ENCODE measurements at regions not wholly inside any gene's neighbourhood (a gene's known extent, or its start where the extent isn't known, plus 50 kb on each side); places are given as distances from the start of the nearest gene placed in this dataset.

DNA sequence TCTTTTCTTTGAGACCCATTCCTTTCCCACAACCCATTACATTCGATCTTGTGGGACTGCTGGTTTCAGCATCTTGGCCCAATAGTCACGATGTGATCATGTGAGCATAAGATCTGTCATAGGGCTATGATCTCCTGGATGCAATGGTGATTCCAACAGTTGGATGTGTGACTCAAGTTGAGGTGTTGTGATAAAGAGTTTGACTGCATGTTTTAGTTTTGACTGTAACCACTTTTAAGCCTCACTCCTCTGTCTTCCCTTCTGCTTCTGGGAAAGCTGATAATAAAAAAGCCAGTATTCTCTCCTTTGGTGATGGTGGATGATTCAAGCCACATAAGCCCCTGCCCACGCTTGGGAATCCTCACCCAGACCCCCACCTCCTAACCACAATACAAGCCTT, 117.0 kb upstream of the ASCC3 start:
- intact Hi-C loops (cut with DNase I): no loop called here
- TF ChIP-seq POLR2A (IDR thresholded peaks at IDR 0.05): no peak
- TF ChIP-seq, protein P1, sequence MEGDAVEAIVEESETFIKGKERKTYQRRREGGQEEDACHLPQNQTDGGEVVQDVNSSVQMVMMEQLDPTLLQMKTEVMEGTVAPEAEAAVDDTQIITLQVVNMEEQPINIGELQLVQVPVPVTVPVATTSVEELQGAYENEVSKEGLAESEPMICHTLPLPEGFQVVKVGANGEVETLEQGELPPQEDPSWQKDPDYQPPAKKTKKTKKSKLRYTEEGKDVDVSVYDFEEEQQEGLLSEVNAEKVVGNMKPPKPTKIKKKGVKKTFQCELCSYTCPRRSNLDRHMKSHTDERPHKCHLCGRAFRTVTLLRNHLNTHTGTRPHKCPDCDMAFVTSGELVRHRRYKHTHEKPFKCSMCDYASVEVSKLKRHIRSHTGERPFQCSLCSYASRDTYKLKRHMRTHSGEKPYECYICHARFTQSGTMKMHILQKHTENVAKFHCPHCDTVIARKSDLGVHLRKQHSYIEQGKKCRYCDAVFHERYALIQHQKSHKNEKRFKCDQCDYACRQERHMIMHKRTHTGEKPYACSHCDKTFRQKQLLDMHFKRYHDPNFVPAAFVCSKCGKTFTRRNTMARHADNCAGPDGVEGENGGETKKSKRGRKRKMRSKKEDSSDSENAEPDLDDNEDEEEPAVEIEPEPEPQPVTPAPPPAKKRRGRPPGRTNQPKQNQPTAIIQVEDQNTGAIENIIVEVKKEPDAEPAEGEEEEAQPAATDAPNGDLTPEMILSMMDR (IDR thresholded peaks at IDR 0.05): no peak
- Histone ChIP-seq H3K27ac (no peak overlapping the region), H3K4me3 (replicated peaks in 1 of 3) (no peak overlapping the region), H3K9me3 (no peaks in the 10 kb centered on the region), H3K27me3 (no peaks in the 10 kb centered on the region), H3K4me1 (no peaks in the 10 kb centered on the region), H3K36me3 (no peaks in the 10 kb centered on the region)
- WGBS, 2 donors: 77 to 88% methylated on average over 3 of the region's 3 CpGs
- DNase-seq: no peak

DNA sequence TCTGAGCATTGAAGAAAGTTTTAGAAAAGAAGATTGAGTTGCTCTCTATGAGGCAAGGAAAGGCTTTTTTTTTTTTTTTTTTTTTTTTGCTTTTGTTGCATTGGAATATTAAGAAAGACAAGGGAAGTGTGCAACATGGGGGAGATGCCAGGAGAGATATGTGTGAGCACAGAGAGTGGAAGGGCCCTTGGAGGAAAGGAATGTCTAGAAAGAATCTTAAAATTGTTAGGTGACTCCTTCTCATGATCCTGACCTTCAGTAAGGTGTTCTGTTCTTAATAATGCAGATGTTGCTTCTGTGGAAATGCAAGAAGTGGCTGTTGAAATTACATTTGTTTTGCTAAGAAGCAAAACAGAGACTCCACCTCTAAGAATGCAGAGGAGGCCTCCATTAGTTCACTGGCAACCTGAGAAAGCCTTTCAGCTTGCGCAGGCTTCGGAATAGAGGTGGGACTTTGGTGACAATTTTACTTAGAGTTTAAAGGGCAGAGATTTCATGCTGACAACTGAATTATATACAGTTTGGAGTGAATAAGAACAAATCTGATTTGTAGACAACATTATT, 118.0 kb upstream of the ASCC3 start:
- no peak overlapping the region for H3K27ac ChIP-seq
- intact Hi-C loops (cut with DNase I): no loop called here
- no peaks in the 10 kb centered on the region for H3K9me3 ChIP-seq
- no peaks in the 10 kb centered on the region for H3K27me3 ChIP-seq
- no peaks in the 10 kb centered on the region for H3K4me1 ChIP-seq
- 34 to 38% methylated on average over 2 of the region's 2 CpGs for WGBS, 2 donors
- DNase-seq: no peak
- TF ChIP-seq, protein P1 (IDR thresholded peaks at IDR 0.05): no peak
- no peak for TF ChIP-seq POLR2A (IDR thresholded peaks at IDR 0.05)
- no peak overlapping the region for H3K4me3 ChIP-seq (replicated peaks in 1 of 3)
- no peaks in the 10 kb centered on the region for H3K36me3 ChIP-seq

DNA sequence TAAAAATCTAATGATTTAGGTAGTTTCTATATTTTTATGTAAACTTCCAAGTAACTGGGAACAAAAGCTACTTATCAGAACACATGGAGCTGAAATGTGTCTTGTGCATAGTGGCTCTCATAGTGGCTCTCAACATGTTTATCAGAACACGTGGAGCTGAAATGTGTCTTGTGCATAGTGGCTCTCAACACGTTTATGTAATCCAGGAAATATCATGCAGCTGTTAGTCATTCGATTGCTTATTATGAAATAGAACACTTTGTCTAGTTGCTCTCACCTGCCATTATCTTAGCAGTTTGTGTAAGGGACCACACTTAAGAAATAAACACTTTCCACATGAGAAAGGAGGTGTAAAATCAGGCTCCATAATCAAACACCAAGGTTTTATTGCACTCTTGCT, 119.2 kb upstream of the ASCC3 start:
- Histone ChIP-seq H3K4me3 (replicated peaks in 1 of 3) (no peak overlapping the region), H3K4me1 (no peaks in the 10 kb centered on the region), H3K9me3 (no peaks in the 10 kb centered on the region), H3K27ac (no peak overlapping the region), H3K27me3 (no peaks in the 10 kb centered on the region), H3K36me3 (no peaks in the 10 kb centered on the region)
- 63 to 70% methylated on average over 3 of the region's 3 CpGs for WGBS, 2 donors
- intact Hi-C loops (cut with DNase I): no loop called here
- no peak for DNase-seq
- TF ChIP-seq, protein P1 (IDR thresholded peaks at IDR 0.05): no peak
- no peak for TF ChIP-seq POLR2A (IDR thresholded peaks at IDR 0.05)

DNA sequence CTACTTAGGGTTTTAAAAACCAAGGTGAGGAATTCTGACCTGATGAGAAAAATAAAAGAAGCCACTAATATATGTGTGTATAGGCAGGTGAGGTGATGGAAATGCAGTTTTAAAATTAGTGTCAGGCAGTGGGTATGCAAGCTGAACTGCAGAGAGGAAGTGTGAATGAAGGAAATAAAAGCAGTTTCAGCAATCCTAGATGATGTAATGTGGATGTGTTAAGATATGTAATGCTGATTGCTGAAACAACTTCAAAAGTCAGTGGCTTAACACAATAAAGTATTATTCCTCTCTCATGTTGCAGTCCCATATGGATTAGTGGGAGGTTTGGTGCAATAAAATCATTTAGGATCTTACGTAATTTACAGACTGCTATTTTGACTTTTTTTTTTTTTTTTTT, 119.9 kb upstream of the ASCC3 start:
- Histone ChIP-seq H3K27me3 (no peaks in the 10 kb centered on the region), H3K4me3 (replicated peaks in 1 of 3) (no peak overlapping the region), H3K36me3 (no peaks in the 10 kb centered on the region), H3K27ac (no peak overlapping the region), H3K4me1 (no peaks in the 10 kb centered on the region), H3K9me3 (no peaks in the 10 kb centered on the region)
- DNase-seq: no peak
- TF ChIP-seq POLR2A (IDR thresholded peaks at IDR 0.05): no peak
- TF ChIP-seq, protein P1 (IDR thresholded peaks at IDR 0.05): no peak
- WGBS, 2 donors: 81 to 83% methylated on average over 1 of the region's 1 CpG
- intact Hi-C loops (cut with DNase I): no loop called here

DNA sequence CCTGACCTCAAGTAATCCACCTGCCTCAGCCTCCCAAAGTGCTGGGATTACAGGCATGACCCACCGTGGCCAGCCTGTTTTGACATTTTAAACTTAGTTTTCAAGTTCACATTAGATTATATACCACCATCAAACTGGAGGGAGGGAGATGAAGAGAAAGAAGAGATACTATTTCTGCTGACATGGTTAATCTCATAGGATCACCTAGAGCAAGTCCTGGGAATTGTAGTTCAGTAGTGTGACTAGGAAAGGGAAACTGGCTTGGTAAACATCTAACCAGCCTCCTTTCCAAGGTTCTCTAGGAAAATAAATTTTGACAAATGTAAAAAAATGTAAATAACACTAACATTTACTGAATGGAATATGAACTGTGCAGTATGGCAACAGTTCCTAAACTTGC, 120.5 kb upstream of the ASCC3 start:
- Histone ChIP-seq H3K4me1 (no peaks in the 10 kb centered on the region), H3K4me3 (replicated peaks in 1 of 3) (no peak overlapping the region), H3K9me3 (no peaks in the 10 kb centered on the region), H3K36me3 (no peaks in the 10 kb centered on the region), H3K27ac (no peak overlapping the region), H3K27me3 (no peaks in the 10 kb centered on the region)
- no peak for DNase-seq
- no peak for TF ChIP-seq POLR2A (IDR thresholded peaks at IDR 0.05)
- TF ChIP-seq, protein P1 (IDR thresholded peaks at IDR 0.05): no peak
- intact Hi-C loops (cut with DNase I): no loop called here
- 82 to 92% methylated on average over 1 of the region's 1 CpG for WGBS, 2 donors

All from thyroid gland (tissue), 4 donors.